KG1 (cell line): ENCODE measurements at regions not wholly inside any gene's neighbourhood (a gene's known extent, or its start where the extent isn't known, plus 50 kb on each side); places are given as distances from the start of the nearest gene placed in this dataset.
"Not testable (repeated sequence)": the region's sequence is repeated elsewhere in the genome, so short reads cannot be mapped to it uniquely, and the experiment has no call there.

Experiments used
- DNase-seq: peaks from one replicate; lab custom pipeline; 2025; lab: John Stamatoyannopoulos, UW

DNA sequence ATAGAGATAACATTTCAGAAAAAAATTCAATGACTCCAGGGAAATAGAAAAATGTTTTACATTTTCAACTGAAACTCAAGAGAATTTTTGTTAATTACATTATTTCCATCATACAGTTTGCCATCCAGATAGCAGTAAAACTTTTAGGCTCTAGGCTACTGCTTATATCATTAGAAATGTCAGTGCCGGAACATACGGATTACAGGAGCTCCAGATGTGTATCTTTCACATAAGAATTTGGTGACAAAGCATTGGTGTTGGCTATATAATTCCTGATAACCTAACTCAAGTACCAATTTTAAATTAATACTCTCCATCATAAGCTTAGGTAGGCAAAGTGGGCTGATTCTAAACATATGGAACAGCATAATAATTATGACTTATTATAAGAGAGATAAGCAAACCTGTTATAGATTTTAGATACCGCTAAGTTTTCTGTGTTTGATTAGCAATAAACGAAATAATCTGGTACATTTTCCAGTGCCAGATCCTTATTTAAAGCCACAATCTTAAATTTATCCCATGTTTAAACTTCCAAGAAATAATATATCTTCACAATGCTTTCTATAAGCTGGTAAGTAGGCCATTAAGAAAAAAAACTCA lies 637.9 kb downstream of the NXPH1 start:
- DNase-seq = no peak

DNA sequence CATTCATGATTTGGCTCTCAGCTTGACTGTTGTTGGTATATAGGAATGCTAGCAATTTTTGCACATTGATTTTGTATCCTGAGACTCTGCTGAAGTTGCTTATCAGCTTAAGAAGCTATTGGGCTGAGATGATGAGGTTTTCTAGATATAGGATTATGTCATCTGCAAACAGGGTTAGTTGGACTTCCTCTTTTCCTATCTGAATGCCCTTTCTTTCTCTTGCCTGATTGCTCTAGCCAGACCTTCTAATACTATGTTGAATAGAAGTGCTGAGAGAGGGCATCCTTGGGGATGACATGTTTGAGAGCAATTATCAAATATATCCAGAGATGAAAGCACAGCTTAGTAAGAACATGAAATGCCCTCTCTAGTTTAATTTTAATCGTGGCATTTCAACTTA lies 642.4 kb downstream of the NXPH1 start:
- DNase-seq = not testable (repeated sequence)

GRCh38 chr7:9082203-9082602 lies 648.8 kb downstream of the NXPH1 start:
- DNase-seq = no peak

DNA sequence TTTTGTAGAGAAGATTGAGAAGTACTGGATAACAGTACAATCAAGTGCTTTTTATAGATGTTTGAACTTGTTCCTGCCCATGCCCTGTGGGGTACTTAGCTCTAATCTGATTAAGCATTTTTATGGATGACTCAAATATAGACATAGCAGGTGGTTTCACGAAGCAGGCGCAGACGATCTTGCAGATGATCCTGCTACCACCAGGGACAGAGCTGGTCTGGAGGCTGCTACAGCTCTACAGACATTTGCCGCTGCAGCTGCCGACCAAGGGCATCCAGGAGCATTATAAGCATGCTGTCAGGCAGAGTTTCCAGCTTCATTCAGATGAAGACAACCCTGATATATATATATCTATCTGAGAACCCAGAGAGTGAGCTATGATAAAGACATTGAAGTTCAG lies 650.4 kb downstream of the NXPH1 start:
- no peak for DNase-seq

- DNase-seq = no peak
These were observed 657.9 kb downstream of the NXPH1 start for GRCh38 chr7:9091282-9091681.

DNA sequence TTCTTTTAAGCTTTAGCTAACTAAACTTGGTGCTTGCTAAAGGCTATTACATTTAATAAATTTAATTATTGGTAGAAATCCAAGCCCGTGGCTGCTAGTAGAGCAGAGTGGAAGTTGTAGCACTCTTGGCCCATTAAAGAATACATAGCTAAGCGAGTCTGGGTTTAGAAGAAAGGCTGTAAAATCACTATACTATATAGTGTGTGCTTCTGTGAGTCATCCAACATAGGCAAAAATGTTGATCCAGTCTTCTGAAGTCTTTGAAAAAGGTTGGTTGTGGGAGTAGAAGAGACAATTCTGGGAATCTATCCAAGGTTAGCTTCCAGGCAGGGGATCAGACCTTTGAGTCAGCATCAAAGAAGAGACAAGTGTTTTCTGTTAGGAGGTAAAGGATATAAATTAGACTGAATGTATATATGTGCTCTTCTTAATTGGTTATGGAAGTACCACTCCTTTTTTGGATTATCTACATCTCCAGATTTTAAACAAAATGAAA lies 664.2 kb downstream of the NXPH1 start:
- no peak for DNase-seq

GRCh38 chr7:9100289-9100688 lies 666.9 kb downstream of the NXPH1 start:
- no peak for DNase-seq

DNA sequence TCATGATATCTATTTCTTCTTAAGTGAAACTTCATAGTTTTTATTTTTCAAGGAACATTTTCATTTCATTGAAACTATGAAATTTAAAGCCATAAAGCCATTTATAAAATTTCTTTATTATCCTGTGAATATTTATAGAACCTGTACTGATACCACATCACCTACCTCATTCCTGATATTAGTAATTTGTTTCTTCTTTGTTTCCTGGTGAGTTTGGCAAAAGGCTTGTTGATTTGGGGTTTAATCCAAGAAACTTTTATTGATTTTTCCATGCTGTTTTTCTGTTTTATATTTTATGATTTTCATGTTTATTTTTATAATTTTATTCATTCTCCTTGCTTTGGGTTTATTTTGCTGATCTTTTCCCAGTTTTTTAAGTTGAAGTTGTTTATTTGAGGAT lies 669.4 kb downstream of the NXPH1 start:
- no peak for DNase-seq

- DNase-seq = no peak
These were observed 673.3 kb downstream of the NXPH1 start for GRCh38 chr7:9106747-9107146.

GRCh38 chr7:9120331-9120730 lies 686.9 kb downstream of the NXPH1 start:
- no peak for DNase-seq

DNA sequence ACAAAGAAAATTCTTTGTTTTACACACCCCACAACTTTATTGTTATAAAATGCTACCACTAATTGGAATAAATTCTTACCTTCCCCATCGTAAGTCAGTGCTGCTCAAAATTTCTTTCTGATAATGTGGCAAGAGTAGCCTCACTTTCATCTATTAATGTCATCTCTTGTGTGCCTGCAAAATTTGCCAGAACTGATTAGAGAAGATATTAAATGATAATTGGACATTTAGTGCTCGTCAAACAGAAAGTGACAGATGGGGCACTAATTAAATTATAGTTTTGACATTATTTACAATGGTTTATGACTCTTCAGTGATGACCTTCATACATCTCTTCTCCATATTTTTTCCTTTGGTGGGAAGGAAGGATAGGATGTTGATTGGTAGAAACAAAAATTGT lies 690.9 kb downstream of the NXPH1 start:
- no peak for DNase-seq

DNA sequence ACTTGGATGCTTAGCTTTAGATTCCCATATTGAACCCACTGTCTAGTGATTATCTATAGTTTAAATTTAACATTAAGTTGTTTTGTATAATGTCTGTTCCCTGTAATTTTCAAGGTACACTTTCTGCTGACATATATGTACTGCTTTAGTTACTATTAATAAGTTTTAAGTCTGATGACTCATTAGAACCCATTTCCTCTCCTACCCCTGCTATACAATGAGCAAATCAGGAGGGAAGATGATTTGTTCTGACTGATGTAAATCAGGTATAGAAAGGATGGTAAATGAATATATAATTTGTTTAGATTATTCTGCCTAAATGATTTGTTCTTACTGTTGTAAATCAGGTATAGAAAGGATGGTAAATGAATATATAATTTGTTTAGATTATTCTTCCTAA lies 691.8 kb downstream of the NXPH1 start:
- DNase-seq = no peak

DNA sequence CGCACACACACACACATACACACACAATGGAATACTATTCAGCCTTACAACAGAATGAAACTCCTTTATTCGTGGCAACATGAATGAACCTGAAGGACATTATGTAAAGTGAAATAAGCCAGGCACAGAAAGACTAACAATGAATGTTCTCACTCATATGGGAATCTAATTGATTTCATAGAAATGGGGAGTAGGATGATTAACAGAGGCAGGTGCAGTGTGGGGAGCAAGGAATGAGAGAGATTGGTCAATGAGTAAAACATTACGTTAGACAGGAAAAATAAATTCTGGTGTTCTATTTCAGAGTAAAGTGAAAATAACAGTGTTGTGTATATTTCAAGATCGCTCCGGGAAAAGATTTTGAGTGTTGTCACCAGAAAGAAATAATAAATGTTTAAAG lies 694.5 kb downstream of the NXPH1 start:
- DNase-seq = no peak

- DNase-seq = no peak
These were observed 715.3 kb downstream of the NXPH1 start for GRCh38 chr7:9148687-9149086.

DNA sequence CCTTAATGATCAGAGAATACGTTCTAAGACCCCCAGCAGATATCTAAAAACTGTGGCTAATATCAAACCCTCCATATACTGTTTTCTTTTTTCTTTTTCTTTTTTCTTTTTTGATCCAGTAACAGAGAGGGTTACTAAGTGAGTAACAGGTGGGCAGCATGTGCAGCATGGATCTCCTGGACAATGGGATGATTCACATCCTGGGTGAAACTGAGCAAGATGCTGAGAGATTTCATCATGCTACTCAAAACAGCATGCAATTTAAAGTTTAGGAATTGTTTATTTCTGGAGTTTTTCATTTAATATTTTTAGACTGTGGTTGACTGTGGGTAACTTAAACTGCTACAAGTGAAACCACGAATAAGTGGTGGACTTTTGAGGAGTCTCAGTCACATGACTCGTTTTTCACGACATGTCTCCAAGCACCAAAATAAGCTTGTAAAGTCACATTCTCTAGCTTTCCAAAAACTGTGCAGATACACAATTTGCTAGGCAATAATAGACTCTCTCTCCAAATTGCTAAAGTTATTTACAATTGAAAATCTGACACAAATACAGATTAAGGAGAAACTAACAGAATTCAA lies 716.2 kb downstream of the NXPH1 start:
- no peak for DNase-seq

- DNase-seq = not testable (repeated sequence)
These were observed 730.3 kb downstream of the NXPH1 start for GRCh38 chr7:9163691-9164090.

DNA sequence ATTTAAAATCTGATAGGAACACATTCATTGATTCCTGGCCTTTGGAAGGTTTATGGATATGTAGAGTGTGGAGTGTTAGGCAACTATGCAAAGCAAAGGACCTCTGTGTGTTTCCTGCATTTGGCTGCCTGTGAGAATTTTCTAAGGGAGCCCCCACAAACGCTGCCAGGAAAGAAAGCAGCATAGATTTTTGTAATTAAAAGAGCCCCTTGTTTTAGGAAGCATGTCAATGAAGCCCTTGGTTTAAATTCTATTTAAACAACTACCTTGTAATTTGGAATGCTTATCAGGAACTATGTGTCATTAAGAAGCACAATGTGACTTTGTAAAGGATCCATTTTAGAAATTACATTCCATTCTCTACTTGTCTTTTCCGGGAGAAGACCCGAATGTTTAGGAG lies 742.5 kb downstream of the NXPH1 start:
- no peak for DNase-seq

DNA sequence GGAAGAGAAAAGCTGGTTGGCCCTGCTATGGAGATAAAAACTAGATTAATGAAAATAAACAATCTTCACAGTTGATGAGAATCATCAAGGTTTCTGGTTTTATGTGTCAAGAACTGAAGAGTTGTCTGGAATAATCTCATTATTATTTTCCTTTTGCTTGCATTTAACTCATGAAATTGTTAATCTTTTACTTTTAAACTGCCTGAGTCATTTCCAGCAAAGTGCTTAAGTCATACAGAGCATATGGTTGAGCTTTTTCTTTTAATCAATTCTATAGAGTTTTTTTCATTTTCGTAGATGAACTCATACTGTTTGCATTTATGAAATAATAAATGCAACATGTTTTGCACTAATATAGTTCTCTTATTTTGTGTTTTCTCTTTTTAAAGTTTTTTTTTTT lies 747.9 kb downstream of the NXPH1 start:
- no peak for DNase-seq

DNA sequence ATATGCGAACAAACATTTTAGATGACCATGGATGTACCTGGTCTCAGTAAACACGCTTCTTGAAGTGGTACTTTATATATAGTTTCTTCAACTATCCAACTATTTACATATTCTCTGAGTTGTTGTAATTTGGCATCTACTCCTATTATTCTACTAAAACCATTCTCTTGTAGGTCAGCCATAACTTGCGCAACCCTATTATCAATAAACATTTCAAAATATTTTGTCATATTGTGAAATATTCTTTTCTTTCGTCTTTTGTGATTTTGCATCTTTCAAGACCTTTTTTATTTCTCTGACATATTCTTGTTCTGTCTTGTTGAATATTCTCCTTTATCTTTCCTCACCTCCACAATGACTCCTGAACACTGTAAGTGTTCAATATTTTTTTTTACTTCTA lies 753.3 kb downstream of the NXPH1 start:
- DNase-seq = no peak

DNA sequence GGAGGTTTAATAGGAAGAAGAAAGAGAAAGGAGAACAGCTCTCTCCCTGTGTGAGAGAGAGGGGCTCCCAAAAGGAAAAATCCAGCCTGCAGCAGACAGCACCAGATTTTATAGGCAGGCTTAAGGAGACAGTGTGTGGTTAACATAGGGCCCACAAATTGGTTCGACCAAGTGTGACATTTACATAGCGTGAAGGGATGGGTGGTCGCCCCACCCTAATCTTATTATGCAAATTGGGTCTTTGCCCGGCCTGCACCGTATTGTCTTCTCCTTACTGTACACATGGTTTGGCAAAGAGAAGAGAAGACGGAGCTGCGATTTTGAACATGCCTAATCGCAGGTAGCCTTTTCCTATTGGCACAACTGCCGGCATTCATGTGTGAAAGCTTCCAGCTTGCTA lies 756.3 kb downstream of the NXPH1 start:
- DNase-seq = no peak

DNA sequence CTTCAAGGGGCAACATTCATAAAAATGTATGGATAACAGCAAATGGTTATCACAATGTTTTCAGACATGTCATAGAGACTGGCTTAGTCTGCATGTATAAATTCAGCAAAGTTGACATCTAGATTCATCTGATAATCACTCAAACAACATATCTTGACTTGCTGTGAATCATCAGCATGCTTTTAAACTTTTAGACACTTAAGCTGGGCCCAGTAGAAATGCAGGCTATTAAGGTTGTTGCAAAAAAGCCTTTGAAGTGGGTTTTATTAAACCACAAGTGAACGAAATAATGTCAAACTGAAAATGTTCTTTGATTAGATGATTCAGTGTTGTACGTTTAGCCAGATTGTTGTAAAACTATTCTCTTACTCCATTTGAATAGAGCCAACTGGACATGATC lies 759.6 kb downstream of the NXPH1 start:
- no peak for DNase-seq

- no peak for DNase-seq
These were observed 767.2 kb downstream of the NXPH1 start for GRCh38 chr7:9200626-9201025.

GRCh38 chr7:9201928-9202327 lies 768.5 kb downstream of the NXPH1 start:
- no peak for DNase-seq

DNA sequence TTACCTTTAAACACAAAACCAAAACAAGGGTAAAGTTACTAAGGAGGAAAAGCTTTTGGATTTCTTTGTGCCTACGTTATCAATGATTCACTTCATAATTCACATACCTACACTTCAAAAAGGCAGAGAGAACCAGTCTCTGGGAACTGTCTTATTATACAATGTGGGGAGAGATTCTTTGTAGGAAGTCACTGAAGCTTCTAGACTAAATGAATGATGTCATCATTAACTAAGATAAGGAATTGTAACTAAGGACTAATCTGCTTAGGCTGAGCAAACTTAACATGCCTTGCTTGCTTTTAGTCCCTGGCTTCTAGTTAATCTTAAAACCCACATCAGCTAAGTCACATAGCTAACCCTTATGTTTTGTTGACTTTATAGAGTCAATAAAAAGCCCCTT lies 771.2 kb downstream of the NXPH1 start:
- DNase-seq = no peak
